Fibroblast of mammary gland (primary cell): ENCODE measurements at regions not wholly inside any gene's neighbourhood (a gene's known extent, or its start where the extent isn't known, plus 50 kb on each side); places are given as distances from the start of the nearest gene placed in this dataset.
"Not testable (repeated sequence)": the region's sequence is repeated elsewhere in the genome, so short reads cannot be mapped to it uniquely, and the experiment has no call there.

Experiments used
- DNase-seq: peaks from one replicate; pipeline ENCODE4 v3.0.0-alpha.2; 2010; ENCODE audit warnings: low read depth
- H3K4me3 ChIP-seq: 2 replicates; pipeline ENCODE4 v1.5.1; 2011; ENCODE audit warnings: low read depth, mild to moderate bottlenecking, low read length, moderate library complexity; ENCODE audit not compliant: control insufficient read depth
- TF ChIP-seq, protein P1 (sequence below): conservative IDR thresholded peaks from 2 replicates; pipeline ENCODE4 v1.5.1; 2011; ENCODE audit warnings: low read depth, low read length, inconsistent platforms; ENCODE audit not compliant: control insufficient read depth, insufficient read depth

- TF ChIP-seq, protein P1, sequence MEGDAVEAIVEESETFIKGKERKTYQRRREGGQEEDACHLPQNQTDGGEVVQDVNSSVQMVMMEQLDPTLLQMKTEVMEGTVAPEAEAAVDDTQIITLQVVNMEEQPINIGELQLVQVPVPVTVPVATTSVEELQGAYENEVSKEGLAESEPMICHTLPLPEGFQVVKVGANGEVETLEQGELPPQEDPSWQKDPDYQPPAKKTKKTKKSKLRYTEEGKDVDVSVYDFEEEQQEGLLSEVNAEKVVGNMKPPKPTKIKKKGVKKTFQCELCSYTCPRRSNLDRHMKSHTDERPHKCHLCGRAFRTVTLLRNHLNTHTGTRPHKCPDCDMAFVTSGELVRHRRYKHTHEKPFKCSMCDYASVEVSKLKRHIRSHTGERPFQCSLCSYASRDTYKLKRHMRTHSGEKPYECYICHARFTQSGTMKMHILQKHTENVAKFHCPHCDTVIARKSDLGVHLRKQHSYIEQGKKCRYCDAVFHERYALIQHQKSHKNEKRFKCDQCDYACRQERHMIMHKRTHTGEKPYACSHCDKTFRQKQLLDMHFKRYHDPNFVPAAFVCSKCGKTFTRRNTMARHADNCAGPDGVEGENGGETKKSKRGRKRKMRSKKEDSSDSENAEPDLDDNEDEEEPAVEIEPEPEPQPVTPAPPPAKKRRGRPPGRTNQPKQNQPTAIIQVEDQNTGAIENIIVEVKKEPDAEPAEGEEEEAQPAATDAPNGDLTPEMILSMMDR: no peak
These were observed 452.0 kb downstream of the EPHA7 start for GRCh38 chr6:92967362-92967761.

GRCh38 chr6:92962846-92963245, 456.5 kb downstream of the EPHA7 start:
- no peak for DNase-seq
- TF ChIP-seq, protein P1: no peak
- no peak overlapping the region for H3K4me3 ChIP-seq

More at GRCh38 chr6:92967362-92967761, 452.0 kb downstream of the EPHA7 start:
- no peak for DNase-seq
- no peak overlapping the region for H3K4me3 ChIP-seq

DNA sequence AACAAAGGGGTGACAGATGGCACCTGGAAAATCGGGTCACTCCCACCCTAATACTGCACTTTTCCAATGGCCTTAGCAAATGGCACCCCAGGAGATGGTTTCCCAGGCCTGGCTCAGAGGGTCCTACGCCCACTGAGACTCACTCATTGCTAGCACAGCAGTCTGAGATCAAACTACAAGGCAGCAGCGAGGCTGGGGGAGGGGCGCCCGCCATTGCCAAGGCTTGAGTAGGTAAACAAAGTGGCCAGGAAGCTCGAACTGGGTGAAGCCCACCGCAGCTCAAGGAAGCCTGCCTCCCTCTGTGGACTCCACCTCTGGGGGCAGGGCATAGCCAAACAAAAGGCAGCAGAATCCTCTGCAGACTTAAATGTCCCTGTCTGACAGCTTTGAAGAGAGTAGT, 467.2 kb downstream of the EPHA7 start:
- H3K4me3 ChIP-seq, DNase-seq: not testable (repeated sequence)

GRCh38 chr6:92945799-92946198, 473.6 kb downstream of the EPHA7 start:
- H3K4me3 ChIP-seq: no peak overlapping the region
- DNase-seq: no peak
- TF ChIP-seq, protein P1: no peak

DNA sequence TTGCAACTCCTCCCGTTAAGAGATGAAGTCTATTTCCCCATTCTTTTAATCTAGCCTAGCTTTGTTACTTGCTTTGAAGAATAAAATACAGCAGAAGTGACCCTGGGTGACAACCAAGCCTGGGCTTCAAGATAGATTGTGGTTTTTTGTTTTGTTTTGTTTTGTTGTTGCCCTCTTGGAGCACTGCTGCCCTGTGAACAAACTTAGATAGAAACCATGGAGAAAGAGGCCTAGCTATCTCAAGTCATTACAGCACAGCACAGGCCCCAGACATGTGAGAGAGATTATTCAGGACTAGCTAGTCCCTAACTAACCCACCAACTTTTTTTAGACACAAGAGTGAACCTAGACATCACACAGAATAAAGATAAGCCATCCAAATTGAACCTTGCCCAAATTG, 475.2 kb downstream of the EPHA7 start:
- TF ChIP-seq, protein P1: no peak
- DNase-seq: no peak
- H3K4me3 ChIP-seq: no peak overlapping the region

DNA sequence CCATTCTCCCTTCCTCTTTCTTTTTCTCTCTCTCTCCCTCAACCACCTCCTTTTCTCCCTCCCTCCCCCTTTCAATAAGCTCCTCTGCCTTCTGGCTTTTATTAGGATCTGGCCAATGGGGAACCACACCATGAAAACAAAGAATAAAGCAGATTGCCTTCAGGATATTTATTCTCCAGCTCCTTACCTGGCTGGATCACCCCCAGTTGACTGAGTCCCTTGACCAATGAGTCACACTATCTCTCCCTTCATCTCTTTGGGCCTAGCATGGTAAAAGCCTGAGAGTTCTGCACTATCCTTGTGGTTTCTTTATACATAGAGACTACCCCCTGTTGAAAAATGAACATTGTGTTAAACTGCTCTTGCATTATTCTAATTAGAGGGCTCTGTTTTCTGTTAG, 476.8 kb downstream of the EPHA7 start:
- TF ChIP-seq, protein P1: no peak
- H3K4me3 ChIP-seq: no peak overlapping the region
- DNase-seq: no peak

DNA sequence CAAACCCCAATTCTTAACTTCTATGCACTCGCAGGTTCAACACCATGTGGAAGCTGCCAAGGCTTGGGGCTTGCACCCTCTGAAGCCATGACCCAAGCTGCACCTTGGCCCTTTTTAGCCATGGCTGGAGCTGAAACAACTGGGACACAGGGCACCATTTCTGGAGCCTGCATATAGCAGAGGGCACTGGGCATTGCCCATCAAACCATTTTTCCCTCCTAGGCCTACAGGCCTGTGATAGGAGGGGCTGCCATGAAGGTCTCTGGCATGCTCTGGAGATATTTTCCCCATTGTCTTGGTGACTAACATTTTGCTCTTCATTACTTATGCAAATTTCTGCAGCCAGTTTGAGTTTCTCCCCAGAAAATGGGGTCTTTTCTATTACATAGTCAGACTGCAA, 484.7 kb downstream of the EPHA7 start:
- no peak for DNase-seq
- no peak overlapping the region for H3K4me3 ChIP-seq
- TF ChIP-seq, protein P1: no peak
